ENCODE measurements at regions not wholly inside any gene's neighbourhood (a gene's known extent, or its start where the extent isn't known, plus 50 kb on each side); places are given as distances from the start of the nearest gene placed in this dataset.
"Not testable (repeated sequence)": the region's sequence is repeated elsewhere in the genome, so short reads cannot be mapped to it uniquely, and the experiment has no call there.

DNA sequence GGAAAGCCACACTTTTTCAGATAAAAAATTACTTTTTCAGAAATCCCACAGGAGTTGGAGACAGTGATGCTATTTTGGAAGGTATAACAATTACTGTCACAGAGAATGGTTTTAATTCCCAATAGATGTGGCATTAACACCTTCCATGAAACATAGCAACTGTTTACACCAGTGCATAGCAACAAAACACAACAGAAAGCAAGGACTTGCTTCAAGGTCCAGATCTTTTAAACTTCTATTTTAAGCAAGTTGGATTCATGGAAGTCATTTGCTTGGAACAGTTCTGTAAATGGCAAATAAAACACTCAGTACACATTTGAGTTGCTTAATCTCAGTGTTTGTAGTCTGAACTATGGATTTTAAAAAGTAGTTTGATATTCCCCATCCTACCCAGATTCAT is 385.9 kb upstream of the SPRY2 start:
- DNase-seq: no peak

DNA sequence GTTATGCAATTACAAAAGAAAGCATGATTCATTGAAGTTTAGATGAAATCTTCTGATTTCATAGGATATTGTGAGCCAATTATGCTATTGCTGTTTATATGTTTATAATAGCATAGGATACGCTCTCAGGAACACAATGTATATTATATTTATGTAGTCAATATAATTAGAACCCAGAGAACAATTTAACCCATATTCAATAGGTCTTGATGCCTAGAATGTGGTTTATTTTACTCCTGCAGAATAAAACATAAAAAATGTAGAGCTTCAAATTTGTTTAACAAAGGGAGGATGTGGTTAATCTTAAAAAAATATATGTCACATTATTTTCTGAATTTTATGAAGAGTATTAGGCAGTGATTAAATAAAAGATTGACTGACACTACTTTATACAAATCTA is 380.8 kb upstream of the SPRY2 start:
- no peak for DNase-seq

DNA sequence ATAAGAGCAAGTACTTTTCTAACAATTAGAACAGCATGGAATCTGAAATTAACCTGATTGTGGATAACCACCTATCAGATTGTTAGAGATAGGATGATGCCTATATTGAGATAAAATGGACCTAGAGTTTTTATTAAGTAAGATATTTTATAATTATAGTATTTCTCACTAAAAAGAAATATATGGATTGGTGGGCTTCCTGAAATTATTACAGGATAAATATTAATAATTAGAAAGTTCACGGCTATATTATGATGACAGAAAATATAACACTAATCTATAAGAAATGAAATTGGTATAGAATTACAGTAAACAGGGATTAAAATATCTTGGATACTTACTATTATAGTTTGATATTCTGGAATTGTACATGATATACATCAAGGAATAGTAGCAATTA is 378.0 kb upstream of the SPRY2 start:
- no peak for DNase-seq

DNA sequence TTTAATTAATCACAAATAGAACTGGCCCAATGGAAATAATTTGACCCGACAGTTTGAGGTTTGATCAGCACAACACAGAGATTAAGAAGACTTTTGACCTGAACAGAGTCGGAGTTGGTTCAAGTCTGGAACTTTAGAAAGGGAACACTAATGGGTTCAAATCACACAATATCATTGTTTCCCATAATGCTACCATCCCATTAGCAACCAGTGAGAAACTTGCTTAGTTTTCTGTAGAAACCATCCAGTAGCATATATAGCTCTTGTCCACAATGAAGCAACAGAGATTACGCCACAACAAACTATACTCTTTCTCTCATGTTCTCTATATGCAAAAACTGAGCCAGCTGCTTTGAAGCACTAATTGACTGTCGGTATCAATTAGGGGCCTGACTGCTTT is 376.9 kb upstream of the SPRY2 start:
- no peak for DNase-seq

DNA sequence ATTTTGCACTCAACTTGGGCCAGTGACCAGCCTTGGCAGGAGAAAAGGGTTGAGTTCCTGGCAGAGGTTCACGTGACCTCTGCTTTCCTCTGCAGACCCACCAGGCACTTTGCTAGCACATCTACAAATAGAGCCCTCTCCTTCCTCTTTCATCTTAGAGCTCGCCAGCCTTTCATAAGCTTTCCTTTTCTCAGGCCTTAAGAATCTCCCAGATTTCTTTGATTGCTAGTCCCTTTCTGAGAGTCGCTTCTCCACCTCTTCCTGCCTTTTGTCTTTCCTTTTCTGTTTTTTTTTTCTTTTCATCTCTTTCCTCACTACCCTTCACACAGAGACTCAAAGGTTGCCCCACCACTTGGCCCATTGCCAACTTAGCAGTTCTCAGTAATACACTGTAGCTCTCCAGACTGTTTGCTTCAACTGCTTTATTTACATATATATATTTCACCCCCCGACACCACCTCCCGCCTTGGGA is 375.7 kb upstream of the SPRY2 start:
- DNase-seq: no peak

DNA sequence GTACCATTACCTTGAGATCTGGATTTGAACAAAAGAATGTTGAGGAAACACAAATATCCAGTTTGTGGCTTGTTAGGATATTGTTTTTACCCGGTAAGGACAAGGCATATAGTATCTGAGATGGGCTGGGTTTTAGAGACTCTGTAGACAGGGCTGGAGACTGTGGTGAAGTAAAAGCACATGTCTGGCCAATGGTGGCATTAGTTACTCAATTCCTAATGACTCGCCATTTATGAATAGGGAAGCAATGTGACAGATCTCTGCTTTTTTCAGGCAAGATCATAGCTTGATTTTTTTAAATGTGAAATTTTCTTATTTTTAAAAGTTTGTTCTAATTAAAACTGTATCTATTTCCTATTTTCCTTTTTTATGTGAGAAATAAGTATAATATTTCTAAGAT is 371.1 kb upstream of the SPRY2 start:
- DNase-seq: no peak

DNA sequence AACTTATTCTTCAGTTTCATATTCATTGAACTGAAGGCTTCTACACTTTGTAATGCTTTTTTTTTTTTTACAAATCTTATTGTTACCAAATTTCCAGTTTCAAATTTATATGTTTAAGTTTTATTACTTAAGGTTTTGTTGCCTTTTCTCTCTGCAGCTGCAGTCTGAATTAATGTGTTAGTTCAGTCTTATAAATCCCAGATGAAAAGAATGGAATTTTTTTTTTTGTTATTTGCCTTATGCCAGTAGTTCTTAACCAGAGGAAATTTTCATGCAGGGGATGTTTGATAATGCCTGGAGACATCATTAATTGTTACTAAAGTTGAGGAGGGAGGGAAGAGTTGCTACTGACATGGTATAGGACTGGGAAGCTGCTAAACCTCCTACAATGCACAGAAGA is 367.9 kb upstream of the SPRY2 start:
- no peak for DNase-seq

DNA sequence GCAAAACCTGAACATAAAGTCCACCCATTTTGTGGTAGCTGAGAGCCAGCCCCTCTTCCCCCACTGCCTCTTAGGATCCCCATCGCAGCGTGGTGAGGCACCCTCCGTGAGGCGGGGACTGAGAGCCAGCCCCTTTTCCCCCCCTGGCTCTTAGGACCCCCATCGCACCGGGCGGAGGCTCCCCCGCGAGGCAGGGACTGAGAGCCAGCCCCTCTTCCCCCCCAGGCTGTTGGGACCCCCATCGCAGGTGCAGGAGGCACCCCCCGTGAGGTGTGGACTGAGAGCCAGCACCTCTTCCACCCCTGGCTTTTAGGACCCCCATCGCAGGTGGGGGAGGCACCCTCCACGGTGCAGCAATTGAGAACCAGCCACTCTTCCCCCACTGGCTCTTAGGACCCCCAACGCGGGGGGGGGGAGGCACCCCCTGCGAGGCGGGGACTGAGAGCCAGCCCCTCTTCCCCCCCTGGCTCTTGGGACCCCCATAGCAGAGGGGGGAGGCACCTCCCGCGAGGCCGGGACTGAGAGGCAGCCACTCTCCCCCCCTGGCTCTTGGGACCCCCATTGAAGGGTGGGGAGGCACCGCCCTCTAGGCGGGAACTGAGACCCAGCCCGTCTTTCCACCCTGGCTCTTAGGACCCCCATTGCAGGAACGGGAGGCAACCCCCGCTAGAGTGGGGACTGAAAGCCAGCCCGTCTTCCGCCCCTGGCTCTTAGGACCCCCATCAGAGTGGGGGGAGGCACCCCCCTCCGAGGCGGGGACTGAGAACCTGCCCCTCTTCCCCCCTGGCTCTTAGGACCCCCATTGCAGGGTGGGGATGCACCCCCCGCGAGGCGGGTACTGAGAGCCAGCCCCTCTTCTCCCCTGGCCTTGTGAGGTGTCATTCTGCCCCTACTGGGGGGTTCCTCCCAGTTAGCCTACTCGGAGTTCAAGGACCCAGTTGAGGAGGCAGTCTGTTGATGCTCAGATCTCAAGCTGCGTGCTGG is 366.4 kb upstream of the SPRY2 start:
- DNase-seq: no peak

DNA sequence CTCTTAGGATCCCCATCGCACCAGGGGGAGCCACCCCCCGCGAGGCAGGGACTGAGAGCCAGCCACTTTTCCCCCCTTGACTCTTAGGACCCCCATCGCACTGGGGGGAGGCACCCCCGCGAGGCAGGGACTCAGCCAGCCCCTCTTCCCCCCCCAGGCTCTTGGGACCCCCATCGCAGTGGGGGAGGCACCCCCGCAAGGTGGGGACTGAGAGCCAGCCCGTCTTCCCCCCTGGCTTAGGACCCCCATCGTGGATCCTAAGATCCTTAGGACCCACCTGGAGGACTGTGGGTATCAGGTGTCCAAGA is 365.2 kb upstream of the SPRY2 start:
- no peak for DNase-seq

DNA sequence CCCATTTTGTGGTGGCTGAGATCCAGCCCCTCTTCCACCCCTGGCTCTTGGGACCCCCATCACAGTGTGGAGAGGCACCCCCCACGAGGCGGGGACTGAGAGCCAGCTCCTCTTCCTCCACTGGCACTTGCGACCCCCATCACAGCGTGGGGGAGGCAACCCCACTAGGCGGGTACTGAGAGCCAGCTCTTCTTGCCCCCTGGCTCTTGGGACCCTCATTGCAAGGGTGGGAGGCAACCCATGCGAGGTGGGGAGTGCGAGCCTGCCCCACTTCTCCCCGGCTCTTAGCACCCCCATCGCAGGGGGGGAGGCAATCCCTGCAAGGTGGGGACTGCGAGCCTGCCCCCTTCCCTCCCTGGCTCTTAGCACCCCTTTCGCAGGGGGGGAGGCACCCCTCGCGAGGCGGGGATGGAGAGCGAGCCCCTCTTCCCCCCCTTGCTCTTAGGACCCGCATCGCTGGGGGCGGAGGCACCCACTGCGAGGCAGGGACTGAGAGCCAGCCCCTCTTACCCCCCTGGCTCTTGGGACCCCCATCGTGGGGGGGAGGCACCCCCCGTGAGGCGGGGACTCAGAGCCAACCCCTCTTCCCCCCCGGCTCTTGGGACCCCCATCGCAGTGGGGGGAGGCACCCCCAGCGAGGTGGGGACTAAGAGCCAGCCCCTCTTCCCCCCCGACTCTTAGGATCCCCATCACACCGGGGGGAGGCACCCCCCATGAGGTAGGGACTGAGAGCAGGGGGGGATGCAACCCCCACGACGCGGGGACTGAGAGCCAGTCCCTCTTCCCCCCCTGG is 364.6 kb upstream of the SPRY2 start:
- no peak for DNase-seq

DNA sequence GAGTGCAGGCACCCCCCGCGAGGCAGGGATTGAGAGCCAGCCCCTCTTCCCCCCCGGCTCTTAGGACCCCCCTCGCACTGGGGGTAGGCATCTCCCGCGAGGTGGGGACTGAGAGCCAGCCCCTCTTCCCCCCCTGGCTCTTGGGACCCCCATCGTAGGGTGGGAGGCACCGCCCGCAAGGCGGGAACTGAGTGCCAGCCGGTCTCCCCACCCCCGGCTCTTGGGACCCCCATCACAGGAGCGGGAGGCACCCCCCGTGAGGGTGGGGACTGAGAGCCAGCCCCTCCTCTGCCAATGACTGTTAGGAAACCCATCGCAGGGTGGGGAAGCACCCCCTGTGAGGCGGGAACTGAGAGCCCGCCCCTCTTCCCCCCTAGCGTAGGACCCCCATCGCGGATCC is 363.4 kb upstream of the SPRY2 start:
- no peak for DNase-seq

DNA sequence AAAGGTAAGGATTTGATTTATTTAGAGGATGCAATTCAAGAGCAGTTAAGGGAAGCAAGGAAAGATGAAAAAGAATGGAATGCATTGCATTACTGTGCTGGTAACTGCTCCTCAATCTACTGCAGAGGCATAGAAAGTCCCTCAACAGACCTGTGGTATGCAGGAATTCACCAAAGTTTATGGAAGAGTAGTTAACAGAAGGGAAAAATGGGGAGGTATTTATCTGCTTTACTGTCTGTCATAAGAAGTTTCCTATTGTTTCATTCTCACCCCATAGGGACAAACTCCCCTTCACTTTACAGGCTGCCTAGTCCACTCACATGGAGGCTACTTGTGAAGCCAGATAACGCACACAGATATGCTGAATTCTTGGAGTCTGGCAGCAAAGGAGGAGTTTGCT is 354.9 kb upstream of the SPRY2 start:
- DNase-seq: no peak

DNA sequence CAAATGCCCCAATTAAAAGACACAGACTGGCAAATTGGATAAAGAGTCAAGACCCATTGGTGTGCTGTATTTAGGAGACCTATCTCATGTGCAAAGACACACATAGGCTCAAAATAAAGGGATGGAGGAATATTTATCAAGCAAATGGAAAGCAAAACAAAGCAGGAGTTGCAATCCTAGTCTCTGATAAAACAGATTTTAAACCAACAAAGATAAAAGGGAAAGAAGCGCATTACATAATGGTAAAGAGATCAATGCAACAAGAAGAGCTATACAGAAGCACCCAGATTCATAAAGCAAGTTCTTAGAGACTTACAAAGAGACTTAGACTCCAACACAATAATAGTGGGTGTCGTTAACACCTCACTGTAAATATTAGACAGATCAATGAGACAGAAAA is 350.9 kb upstream of the SPRY2 start:
- DNase-seq: not testable (repeated sequence)

DNA sequence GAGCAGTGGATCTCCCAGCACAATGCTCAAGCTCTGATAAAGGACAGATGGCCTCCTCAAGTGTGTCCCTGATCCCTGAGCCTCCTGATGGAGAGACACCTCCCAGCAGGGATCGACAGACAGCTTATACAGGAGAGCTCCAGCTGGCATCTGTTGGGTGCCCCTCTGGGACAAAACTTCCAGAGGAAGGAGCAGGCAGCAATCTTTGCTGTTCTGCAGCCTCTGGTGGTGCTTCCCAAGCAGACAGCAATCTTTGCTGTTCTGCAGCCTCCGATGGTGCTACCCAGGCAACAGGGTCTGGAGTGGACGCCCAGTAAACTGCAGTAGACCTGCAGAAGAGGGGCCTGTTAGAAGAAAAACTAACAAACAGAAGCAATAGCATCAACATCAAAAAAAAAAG is 349.3 kb upstream of the SPRY2 start:
- no peak for DNase-seq

DNA sequence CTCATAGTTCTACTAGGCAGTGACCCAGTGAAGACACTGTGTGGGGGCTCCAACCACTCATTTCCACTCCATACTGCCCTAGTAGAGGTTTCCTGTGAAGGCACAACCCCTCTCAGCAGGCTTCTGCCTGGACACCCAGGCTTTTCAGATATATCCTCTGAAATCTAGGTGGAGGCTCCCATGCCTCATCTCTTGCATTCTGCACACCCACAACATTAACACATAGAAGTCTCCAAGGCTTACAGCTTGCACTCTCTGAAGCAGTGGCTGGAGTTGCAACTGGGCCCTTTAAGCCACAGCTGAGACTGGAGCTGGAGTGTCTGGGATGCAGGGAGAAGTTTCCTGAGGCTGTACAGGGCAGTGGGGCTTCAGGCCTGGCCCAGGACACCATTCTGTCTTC is 347.7 kb upstream of the SPRY2 start:
- no peak for DNase-seq

DNA sequence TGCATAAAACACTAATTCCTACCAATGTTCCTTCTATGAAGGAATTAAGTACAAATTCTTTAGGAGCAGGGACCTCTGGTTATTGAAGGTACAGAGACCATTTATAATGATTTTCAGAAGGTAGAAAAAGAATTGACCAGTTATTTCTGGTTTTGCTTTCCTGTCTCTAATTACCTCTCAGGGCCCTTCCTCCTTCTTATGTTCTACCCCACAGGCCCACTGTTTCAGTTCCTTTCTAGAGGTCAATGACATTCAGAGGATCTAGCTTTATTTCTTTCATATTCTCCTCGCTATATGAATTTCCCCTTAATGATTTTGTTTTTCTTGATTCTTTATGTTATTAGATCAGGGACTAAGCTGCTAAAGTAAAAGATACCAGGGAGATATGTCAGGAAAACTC is 345.0 kb upstream of the SPRY2 start:
- DNase-seq: no peak

DNA sequence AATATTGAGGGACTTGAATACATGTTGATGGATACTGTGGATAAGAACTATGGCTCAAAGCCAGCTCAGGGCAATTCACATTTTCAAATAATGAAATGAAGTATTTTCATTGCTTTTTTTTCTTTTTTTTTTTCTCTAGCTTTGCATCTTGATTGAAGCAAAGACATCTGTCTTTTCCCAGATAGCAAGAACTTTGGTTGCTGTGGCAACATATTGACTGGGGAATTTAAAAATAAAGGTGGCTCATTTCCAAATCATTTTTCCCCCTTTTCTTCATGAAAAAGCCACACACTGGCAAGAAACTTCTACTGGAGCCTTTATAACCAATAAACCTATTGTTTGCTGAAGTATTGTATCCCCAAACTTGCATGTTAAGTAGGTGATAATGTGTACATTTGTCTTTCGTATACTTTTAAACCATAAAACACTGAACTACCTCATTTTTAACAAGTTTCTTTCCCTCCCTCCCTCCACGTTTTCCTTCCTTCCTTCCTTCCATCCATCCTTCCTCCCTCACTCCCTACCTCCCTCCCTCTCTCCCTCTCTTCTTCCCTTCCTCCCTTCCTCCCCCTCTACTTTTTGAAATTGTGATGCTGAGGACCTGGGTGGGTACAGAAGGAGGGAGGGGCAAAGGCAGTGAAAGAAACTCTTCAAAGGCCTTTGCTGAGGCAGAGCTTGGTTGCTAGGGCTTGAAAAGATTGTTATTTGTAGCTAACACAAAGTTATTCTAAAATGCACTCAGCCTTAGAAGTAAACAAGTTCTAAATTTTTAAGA is 343.5 kb upstream of the SPRY2 start:
- no peak for DNase-seq

DNA sequence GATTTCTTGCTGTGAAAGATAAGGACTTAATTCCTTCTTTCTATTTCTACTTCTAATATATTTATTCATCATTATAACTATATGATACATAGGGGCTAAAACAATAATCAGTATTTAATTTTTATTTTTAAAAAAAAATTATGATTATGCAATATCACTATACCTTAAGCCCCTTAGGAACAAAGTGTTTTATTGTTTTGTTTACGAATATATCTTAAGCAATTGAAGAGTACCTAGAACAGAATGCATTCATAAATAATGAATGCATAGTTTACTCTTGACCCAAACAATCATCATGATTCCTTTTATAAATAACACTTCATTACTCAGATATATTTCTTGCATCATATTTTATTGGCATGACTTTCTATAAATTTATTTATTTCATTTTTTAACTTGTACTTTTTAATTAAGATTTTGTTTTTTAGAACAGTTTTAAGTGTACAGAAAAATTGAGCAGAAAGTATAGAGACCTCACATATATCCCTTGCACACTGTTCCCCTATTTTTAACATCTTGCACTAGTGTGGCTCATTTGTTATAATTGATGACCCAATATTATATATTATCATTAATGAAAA is 339.9 kb upstream of the SPRY2 start:
- no peak for DNase-seq

DNA sequence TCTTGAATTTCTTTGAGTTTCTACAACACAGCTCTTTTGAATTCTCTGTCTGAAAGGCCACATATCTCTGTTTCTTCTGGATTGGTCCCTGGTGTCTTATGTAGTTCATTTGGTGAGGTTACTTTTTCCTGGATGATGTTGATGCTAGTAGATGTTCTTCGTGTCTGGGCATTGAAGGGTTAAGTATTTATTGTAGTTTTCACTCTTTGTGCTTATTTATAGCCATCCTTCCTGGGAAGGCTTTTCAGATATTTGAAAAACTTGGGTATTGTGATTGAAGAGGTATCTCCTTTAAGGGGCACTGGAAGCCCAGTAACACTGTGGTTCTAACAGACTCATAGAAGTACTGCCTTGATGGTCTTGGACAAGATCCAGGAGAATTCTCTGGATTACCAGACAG is 338.5 kb upstream of the SPRY2 start:
- no peak for DNase-seq

DNA sequence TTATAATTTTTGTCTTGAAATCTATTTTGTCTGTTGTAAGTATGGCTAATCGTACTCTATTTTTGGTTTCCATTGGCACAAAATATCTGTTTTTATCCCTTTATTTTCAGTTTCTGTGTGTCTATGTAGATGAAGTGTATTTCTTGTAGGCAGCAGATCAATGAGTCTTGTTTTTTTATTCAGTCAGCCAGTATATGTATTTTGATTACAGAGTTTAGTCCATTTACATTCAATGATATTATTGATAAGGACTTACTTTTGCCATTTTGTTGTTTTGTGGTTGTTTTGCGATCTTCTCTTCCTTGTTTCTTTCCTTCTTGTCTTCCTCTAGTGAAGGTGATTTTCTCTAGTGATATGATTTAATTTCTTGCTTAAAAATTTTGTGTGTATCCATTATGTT is 336.3 kb upstream of the SPRY2 start:
- no peak for DNase-seq

DNA sequence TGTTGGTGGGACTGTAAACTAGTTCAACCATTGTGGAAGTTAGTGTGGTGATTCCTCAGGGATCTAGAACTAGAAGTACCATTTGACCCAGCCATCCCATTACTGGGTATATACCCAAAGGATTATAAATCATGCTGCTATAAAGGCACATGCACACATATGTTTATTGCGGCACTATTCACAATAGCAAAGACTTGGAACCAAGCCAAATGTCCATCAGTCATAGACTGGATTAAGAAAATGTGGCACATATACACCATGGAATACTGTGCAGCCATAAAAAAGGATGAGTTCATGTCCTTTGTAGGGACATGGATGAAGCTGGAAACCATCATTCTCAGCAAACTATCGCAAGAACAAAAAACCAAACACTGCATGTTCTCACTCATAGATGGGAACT is 334.5 kb upstream of the SPRY2 start:
- not testable (repeated sequence) for DNase-seq

DNA sequence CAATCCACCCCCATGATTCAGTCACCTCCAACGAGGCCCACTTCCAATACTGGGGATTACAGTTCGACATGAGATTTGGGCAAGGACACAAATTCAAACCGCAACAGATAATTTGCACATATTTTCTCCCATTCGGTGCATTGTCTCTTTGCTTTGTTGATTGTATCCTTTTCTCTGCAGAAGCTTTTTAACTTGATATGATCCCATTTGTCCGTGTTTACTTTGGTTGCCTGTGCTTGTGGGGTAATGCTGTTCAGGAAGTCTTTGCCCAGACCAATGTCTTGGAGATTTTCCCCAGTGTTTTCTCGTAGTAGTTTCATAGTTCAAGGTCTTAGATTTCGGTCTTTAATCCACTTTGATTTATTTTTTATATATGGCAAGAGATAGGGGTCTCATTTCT is 330.8 kb upstream of the SPRY2 start:
- no peak for DNase-seq

DNA sequence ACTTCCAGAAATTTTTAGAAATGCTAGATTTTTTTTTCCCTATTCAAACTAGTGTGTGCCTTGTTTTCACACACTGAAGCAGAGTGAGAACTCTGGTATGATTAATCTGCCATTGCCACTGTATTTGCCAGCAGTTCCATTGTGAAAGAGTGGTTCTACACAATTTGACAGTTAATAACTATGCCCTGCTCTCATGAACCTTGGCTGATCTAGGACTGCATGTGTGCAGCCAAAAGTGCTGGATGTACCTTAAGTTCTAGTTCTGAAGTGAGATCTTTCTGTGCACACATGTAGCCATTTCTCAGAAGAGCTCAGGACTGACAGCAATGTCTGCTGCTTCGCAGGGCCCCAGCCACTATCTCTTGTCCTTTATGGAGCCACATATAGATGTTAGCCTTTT is 328.2 kb upstream of the SPRY2 start:
- no peak for DNase-seq

Data from activated gamma-delta T cell treated with Interleukin-2 at 50 U/mL for 16 hours (primary cell).